ENCODE measurements at regions not wholly inside any gene's neighbourhood (a gene's known extent, or its start where the extent isn't known, plus 50 kb on each side); places are given as distances from the start of the nearest gene placed in this dataset.

GRCh38 chr16:5526826-5527225 is 429.2 kb upstream of the EEF2KMT start:
- TF ChIP-seq YY1 (IDR thresholded peaks at IDR 0.05; ENCODE audit: low read depth) = no peak
- TF ChIP-seq REST (IDR thresholded peaks at IDR 0.05; ENCODE audit: low read depth) = no peak
- no peak for TF ChIP-seq EP300 (IDR thresholded peaks at IDR 0.05; ENCODE audit: borderline replicate concordance)
- TF ChIP-seq MAX (IDR thresholded peaks at IDR 0.05) = no peak
- TF ChIP-seq CREB1 (IDR thresholded peaks at IDR 0.05; ENCODE audit: low read depth) = no peak
- no peak for TF ChIP-seq RAD21 (IDR thresholded peaks at IDR 0.05; ENCODE audit: low read depth)

All from Ishikawa (cell line).